ENCODE measurements at regions not wholly inside any gene's neighbourhood (a gene's known extent, or its start where the extent isn't known, plus 50 kb on each side); places are given as distances from the start of the nearest gene placed in this dataset.

DNA sequence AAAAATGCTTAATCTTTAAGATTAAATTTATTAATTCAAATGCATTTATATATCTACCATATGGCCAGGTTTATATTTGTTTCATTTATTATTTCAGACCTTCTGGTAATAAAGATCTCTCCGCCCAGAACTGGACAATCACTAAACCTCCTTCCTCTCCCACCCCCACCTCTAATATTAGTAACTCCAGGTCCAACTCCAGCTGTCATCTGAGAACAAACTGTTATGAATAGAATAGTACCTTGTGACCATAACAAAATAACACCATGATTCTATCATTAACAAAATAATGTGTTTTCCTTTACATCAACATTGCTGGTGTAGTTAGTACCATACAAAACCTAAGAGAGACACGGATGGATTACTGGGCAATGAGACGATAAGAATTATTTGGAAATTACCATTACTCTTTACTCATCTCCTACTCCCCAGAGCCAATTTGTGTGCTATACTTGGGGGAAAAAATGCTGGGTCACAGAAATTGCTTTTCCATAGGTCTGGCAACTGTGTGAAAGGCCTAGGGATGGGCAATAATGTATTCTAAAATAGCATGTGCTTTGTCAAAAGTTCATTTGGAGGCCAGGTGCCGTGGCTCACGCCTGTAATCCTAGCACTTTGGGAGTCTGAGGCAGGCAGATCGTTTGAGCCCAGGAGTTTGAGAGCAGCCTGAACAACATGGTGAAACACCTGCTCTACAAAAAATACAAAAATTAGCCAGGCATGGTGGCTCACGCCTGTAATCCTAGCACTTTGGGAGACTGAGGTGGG lies 186.1 kb downstream of the ENC1 start:
- ATAC-seq (ENCODE audit: insufficient read depth, low read depth) (no peak), DNase-seq (no peak)
- Histone ChIP-seq H4K20me1 (ENCODE audit: insufficient read depth, low read length) (no peaks in the 10 kb centered on the region), H3K4me3 (ENCODE audit: low read depth in 1 of 2, low read length in 2 of 2) (no peak overlapping the region), H3K27ac (ENCODE audit: low read length) (no peak overlapping the region), H3K9me3 (ENCODE audit: insufficient read depth, low read length, severe bottlenecking) (no peaks in the 10 kb centered on the region), H3K9ac (ENCODE audit: low read depth, low read length) (no peak overlapping the region), H3K79me2 (ENCODE audit: insufficient read depth, low read length) (no peaks in the 10 kb centered on the region), H2AFZ (ENCODE audit: low read depth, low read length) (no peak overlapping the region), H3K4me2 (ENCODE audit: insufficient read depth, low read length) (no peak overlapping the region), H3K4me1 (ENCODE audit: insufficient read depth, low read length) (no peaks in the 10 kb centered on the region), H3K36me3 (ENCODE audit: insufficient read depth, low read length) (no peaks in the 10 kb centered on the region), H3K27me3 (ENCODE audit: insufficient read depth, low read length, poor library complexity) (no peaks in the 10 kb centered on the region)
- no peak for TF ChIP-seq CTCF (IDR thresholded peaks at IDR 0.05; ENCODE audit: borderline replicate concordance, extremely low read depth, low read length, poor library complexity, severe bottlenecking)
- no peak for TF ChIP-seq EZH2 (IDR thresholded peaks at IDR 0.05; ENCODE audit: borderline replicate concordance, low read depth, low read length, severe bottlenecking)

DNA sequence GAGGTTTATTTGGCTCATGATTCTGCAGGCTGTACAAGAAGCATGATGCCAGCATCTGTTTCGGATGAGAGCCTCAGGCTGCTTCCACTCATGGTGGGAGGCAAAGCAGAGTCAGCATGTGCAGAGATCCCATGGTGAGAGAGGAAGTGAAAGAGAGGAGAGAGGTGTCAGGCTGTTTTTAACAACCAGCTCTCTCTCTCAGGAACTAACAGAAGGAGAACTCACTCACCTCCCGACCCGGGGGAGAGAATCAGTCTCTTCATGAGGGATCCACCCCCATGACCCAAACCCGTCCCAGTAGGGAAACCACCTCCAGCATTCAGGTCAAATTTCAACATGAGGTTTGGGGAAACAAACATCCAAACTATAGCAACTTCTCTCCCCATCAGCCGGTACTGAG lies 187.7 kb downstream of the ENC1 start:
- H3K4me3 ChIP-seq (ENCODE audit: low read depth in 1 of 2, low read length in 2 of 2): no peak overlapping the region
- ATAC-seq (ENCODE audit: insufficient read depth, low read depth) (no peak), DNase-seq (no peak)
- no peak overlapping the region for H3K9ac ChIP-seq (ENCODE audit: low read depth, low read length)
- H3K27me3 ChIP-seq (ENCODE audit: insufficient read depth, low read length, poor library complexity): no peaks in the 10 kb centered on the region
- no peaks in the 10 kb centered on the region for H3K9me3 ChIP-seq (ENCODE audit: insufficient read depth, low read length, severe bottlenecking)
- H3K27ac ChIP-seq (ENCODE audit: low read length): no peak overlapping the region
- TF ChIP-seq EZH2 (IDR thresholded peaks at IDR 0.05; ENCODE audit: borderline replicate concordance, low read depth, low read length, severe bottlenecking): no peak
- TF ChIP-seq CTCF (IDR thresholded peaks at IDR 0.05; ENCODE audit: borderline replicate concordance, extremely low read depth, low read length, poor library complexity, severe bottlenecking): no peak
- H4K20me1 ChIP-seq (ENCODE audit: insufficient read depth, low read length): no peaks in the 10 kb centered on the region
- H3K4me1 ChIP-seq (ENCODE audit: insufficient read depth, low read length): no peaks in the 10 kb centered on the region
- H2AFZ ChIP-seq (ENCODE audit: low read depth, low read length): no peak overlapping the region
- no peaks in the 10 kb centered on the region for H3K36me3 ChIP-seq (ENCODE audit: insufficient read depth, low read length)
- no peak overlapping the region for H3K4me2 ChIP-seq (ENCODE audit: insufficient read depth, low read length)
- H3K79me2 ChIP-seq (ENCODE audit: insufficient read depth, low read length): no peaks in the 10 kb centered on the region

DNA sequence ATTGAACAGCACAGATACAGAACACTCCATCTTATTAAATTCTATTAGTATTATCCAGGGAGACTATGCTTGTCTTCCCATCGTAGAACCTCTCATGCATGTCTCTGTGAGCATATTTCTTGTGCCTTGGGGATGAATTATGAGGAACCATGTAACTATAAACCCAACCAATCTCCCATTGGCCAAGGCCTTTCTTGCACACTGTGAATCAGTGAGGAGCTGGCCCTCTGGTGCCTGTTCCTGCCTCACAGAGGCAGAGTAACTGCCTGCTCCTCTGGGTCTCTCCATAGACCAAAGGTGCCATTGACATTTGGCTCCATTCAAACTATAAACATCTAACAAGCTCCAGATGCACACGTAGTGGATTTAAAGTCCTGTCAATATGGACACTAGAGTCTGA lies 190.4 kb downstream of the ENC1 start:
- Histone ChIP-seq H3K9ac (ENCODE audit: low read depth, low read length) (no peak overlapping the region), H3K4me1 (ENCODE audit: insufficient read depth, low read length) (no peaks in the 10 kb centered on the region), H3K4me3 (ENCODE audit: low read depth in 1 of 2, low read length in 2 of 2) (no peak overlapping the region), H3K4me2 (ENCODE audit: insufficient read depth, low read length) (no peak overlapping the region), H3K27ac (ENCODE audit: low read length) (no peak overlapping the region), H3K79me2 (ENCODE audit: insufficient read depth, low read length) (no peaks in the 10 kb centered on the region), H3K36me3 (ENCODE audit: insufficient read depth, low read length) (no peaks in the 10 kb centered on the region), H2AFZ (ENCODE audit: low read depth, low read length) (no peak overlapping the region), H3K27me3 (ENCODE audit: insufficient read depth, low read length, poor library complexity) (no peaks in the 10 kb centered on the region), H4K20me1 (ENCODE audit: insufficient read depth, low read length) (no peaks in the 10 kb centered on the region), H3K9me3 (ENCODE audit: insufficient read depth, low read length, severe bottlenecking) (no peaks in the 10 kb centered on the region)
- ATAC-seq (ENCODE audit: insufficient read depth, low read depth) (no peak), DNase-seq (no peak)
- TF ChIP-seq CTCF (IDR thresholded peaks at IDR 0.05; ENCODE audit: borderline replicate concordance, extremely low read depth, low read length, poor library complexity, severe bottlenecking): no peak
- TF ChIP-seq EZH2 (IDR thresholded peaks at IDR 0.05; ENCODE audit: borderline replicate concordance, low read depth, low read length, severe bottlenecking): no peak
